H1 (cell line): ENCODE measurements at regions not wholly inside any gene's neighbourhood (a gene's known extent, or its start where the extent isn't known, plus 50 kb on each side); places are given as distances from the start of the nearest gene placed in this dataset.

Source experiments
- CTCF ChIA-PET: fragments of 300-600 bp; sonication (Branson Sonifier 250); formaldehyde crosslinking; loops from one replicate; lab custom pipeline; 2021; ENCODE audit not compliant: partially characterized antibody; lab: Charles Lee
- POLR2A ChIA-PET: fragments of 300-600 bp; sonication (Branson Sonifier 250); formaldehyde crosslinking; loops from one replicate; lab custom pipeline; 2021; ENCODE audit warnings: inconsistent platforms; ENCODE audit not compliant: partially characterized antibody; lab: Charles Lee
- DNase-seq, 2 experiments: peaks; one replicate each; pipeline versions ENCODE4 v3.0.0 to v3.0.0-alpha.2; 2010 to 2022; ENCODE audit warnings: low spot score in 2 of 2, low read depth in 1 of 2, mixed read lengths in 1 of 2
- FAIRE-seq: peaks from 2 replicates; lab custom pipeline; 2011; peaks lifted over from hg19 to GRCh38; lab: Jason Lieb, UNC
- H2AFZ ChIP-seq: 2 replicates; pipeline ENCODE4 v1.8.1; 2012; ENCODE audit warnings: low read length, inconsistent platforms
- H2AK5ac ChIP-seq: 2 replicates; pipeline ENCODE4 v1.6.1; 2013; ENCODE audit warnings: low read depth, low read length
- H2BK120ac ChIP-seq: replicated peaks from 2 replicates; pipeline ENCODE3; 2013; ENCODE audit warnings: low read depth, low read length, inconsistent platforms
- H2BK12ac ChIP-seq: 2 replicates; pipeline ENCODE4 v1.6.1; 2013; ENCODE audit warnings: low read depth, low read length
- H2BK15ac ChIP-seq: 2 replicates; pipeline ENCODE4 v1.6.1; 2013; ENCODE audit warnings: low read length
- H2BK20ac ChIP-seq: 2 replicates; pipeline ENCODE4 v1.6.1; 2013; ENCODE audit warnings: low read length
- H2BK5ac ChIP-seq: 2 replicates; pipeline ENCODE4 v1.6.1; 2013; ENCODE audit warnings: low read depth, low read length
- H3K14ac ChIP-seq: 2 replicates; pipeline ENCODE4 v1.6.1; 2013; ENCODE audit warnings: inconsistent platforms; ENCODE audit not compliant: insufficient read length
- H3K18ac ChIP-seq: 2 replicates; pipeline ENCODE4 v1.6.1; 2013; ENCODE audit warnings: low read length; ENCODE audit errors: extremely low read depth
- H3K23ac ChIP-seq: 2 replicates; pipeline ENCODE4 v1.6.1; 2013; ENCODE audit warnings: inconsistent platforms; ENCODE audit not compliant: insufficient read length
- H3K23me2 ChIP-seq: 2 replicates; pipeline ENCODE4 v1.6.1; 2013; ENCODE audit warnings: low read depth, low read length
- H3K27ac ChIP-seq: 2 replicates; pipeline ENCODE4 v1.6.1; 2011; ENCODE audit warnings: low read depth, low read length, inconsistent platforms
- H3K27me3 ChIP-seq, 4 experiments: replicated peaks in 1 of 4; 1 replicate in 1 of 4; 2 replicates in 3 of 4; pipeline versions ENCODE4 v1.6.1 to v1.8.1; 2011 to 2013; ENCODE audit warnings: low read length in 3 of 4, mild to moderate bottlenecking in 3 of 4, inconsistent platforms in 2 of 4, mixed read lengths in 2 of 4, moderate library complexity in 1 of 4; ENCODE audit not compliant: control insufficient read depth in 3 of 4, insufficient read depth in 3 of 4; ENCODE audit errors: extremely low read depth in 1 of 4
- H3K36me3 ChIP-seq, 4 experiments: 2 replicates each; pipeline versions ENCODE4 v1.6.1 to v1.8.1; 2011 to 2013; ENCODE audit warnings: mild to moderate bottlenecking in 4 of 4, low read length in 3 of 4, moderate library complexity in 2 of 4, control low read depth in 1 of 4, inconsistent platforms in 1 of 4; ENCODE audit not compliant: insufficient read depth in 4 of 4, control insufficient read depth in 2 of 4
- H3K4ac ChIP-seq: replicated peaks from 2 replicates; pipeline ENCODE3; 2013; ENCODE audit warnings: low read length, low read depth, mixed read lengths, inconsistent platforms; ENCODE audit not compliant: insufficient read length
- H3K4me1 ChIP-seq, 4 experiments: replicated peaks in 1 of 4; 1 replicate in 1 of 4; 2 replicates in 3 of 4; pipeline versions ENCODE4 v1.6.1 to v1.8.1; 2011 to 2013; ENCODE audit warnings: low read length in 3 of 4, inconsistent platforms in 2 of 4, mixed read lengths in 1 of 4; ENCODE audit not compliant: insufficient read depth in 4 of 4, control insufficient read depth in 3 of 4
- H3K4me2 ChIP-seq, 2 experiments: 2 replicates each; pipeline versions ENCODE4 v1.6.1 to v1.8.1; 2011 to 2013; ENCODE audit warnings: low read depth in 2 of 2, low read length in 2 of 2, control low read depth in 1 of 2, inconsistent platforms in 1 of 2, mild to moderate bottlenecking in 1 of 2; ENCODE audit not compliant: insufficient read depth in 1 of 2
- H3K4me3 ChIP-seq, 4 experiments: fragments of 200-600, 300-600 bp in 1 of 4; sonication (generic), shearing (Covaris generic), sonication (Bioruptor Twin) in 1 of 4; 2 replicates each; pipeline versions ENCODE4 v1.5.1 to v1.8.1; 2011 to 2016; ENCODE audit warnings: low read length in 4 of 4, low read depth in 3 of 4, control low read depth in 2 of 4, inconsistent platforms in 2 of 4, mild to moderate bottlenecking in 2 of 4, mixed read lengths in 1 of 4, moderate library complexity in 1 of 4; ENCODE audit not compliant: insufficient read depth in 2 of 4; ENCODE audit errors: extremely low read depth in 1 of 4
- H3K56ac ChIP-seq: replicated peaks from 2 replicates; pipeline ENCODE3; 2013; ENCODE audit warnings: low read depth, mild to moderate bottlenecking, mixed read lengths, low read length, inconsistent platforms; ENCODE audit not compliant: insufficient read length
- H3K79me1 ChIP-seq: 2 replicates; pipeline ENCODE4 v1.6.1; 2013; ENCODE audit warnings: low read depth, low read length, control low read depth
- H3K79me2 ChIP-seq, 2 experiments: 2 replicates each; pipeline versions ENCODE4 v1.6.1 to v1.8.1; 2012 to 2013; ENCODE audit warnings: low read length in 2 of 2, mild to moderate bottlenecking in 2 of 2, inconsistent platforms in 1 of 2; ENCODE audit not compliant: insufficient read depth in 2 of 2, control insufficient read depth in 1 of 2
- H3K9ac ChIP-seq, 4 experiments: replicated peaks in 1 of 4; 1 replicate in 1 of 4; 2 replicates in 3 of 4; pipeline versions ENCODE4 v1.6.1 to v1.8.1; 2011 to 2013; ENCODE audit warnings: low read depth in 3 of 4, low read length in 3 of 4, control low read depth in 2 of 4, mild to moderate bottlenecking in 2 of 4, moderate library complexity in 2 of 4, inconsistent platforms in 1 of 4; ENCODE audit errors: extremely low read depth in 1 of 4
- H3K9me3 ChIP-seq, 2 experiments: 2 replicates each; pipeline versions ENCODE4 v1.6.1 to v1.8.1; 2012 to 2013; ENCODE audit warnings: mild to moderate bottlenecking in 2 of 2, moderate library complexity in 2 of 2, control low read depth in 1 of 2, inconsistent platforms in 1 of 2, low read depth in 1 of 2, low read length in 1 of 2, mixed read lengths in 1 of 2; ENCODE audit not compliant: insufficient read depth in 2 of 2
- H4K20me1 ChIP-seq, 2 experiments: replicated peaks in 1 of 2; 2 replicates each; pipeline versions ENCODE3 to v1.8.1; 2011 to 2013; ENCODE audit warnings: inconsistent platforms in 2 of 2, low read length in 2 of 2, mild to moderate bottlenecking in 1 of 2; ENCODE audit not compliant: insufficient read depth in 2 of 2, control insufficient read depth in 1 of 2
- H4K5ac ChIP-seq: 2 replicates; pipeline ENCODE4 v1.6.1; 2013; ENCODE audit warnings: low read length, low read depth, mixed read lengths, inconsistent platforms; ENCODE audit not compliant: insufficient read length
- H4K8ac ChIP-seq: 2 replicates; pipeline ENCODE4 v1.8.0; 2013; ENCODE audit warnings: mild to moderate bottlenecking, moderate library complexity, low read length, inconsistent platforms; ENCODE audit not compliant: insufficient read depth; ENCODE audit errors: extremely low read depth
- H4K91ac ChIP-seq: replicated peaks from 2 replicates; pipeline ENCODE3; 2013; ENCODE audit warnings: low read length, mixed read lengths, inconsistent platforms; ENCODE audit not compliant: insufficient read length
- E2F6 ChIP-seq: IDR thresholded peaks from 2 replicates; pipeline ENCODE4 v1.6.1; 2012; ENCODE audit warnings: inconsistent platforms
- EZH2 ChIP-seq: fragments of 200-600 bp; sonication (generic); IDR thresholded peaks from 2 replicates; pipeline ENCODE4 v1.7.1; 2012; ENCODE audit warnings: low read depth, mild to moderate bottlenecking, moderate library complexity, low read length, inconsistent platforms; ENCODE audit not compliant: severe bottlenecking
- HDAC2 ChIP-seq, 2 experiments: fragments of 300-600 bp in 1 of 2; sonication (generic) in 1 of 2; IDR thresholded peaks; 2 replicates each; pipeline ENCODE4 v1.6.1; 2011 to 2012; ENCODE audit warnings: low read depth in 2 of 2, low read length in 2 of 2, mild to moderate bottlenecking in 2 of 2, moderate library complexity in 2 of 2, borderline replicate concordance in 1 of 2, inconsistent platforms in 1 of 2
- KDM1A ChIP-seq: fragments of 200-600, 300-600 bp; sonication (generic); IDR thresholded peaks from 2 replicates; pipeline ENCODE4 v1.7.1; 2016; ENCODE audit warnings: mild to moderate bottlenecking, low read length, borderline replicate concordance
- RAD21 ChIP-seq, 2 experiments: IDR thresholded peaks in 1 of 2; conservative IDR thresholded peaks in 1 of 2; 2 replicates each; pipeline ENCODE4 v1.6.1; 2011; ENCODE audit warnings: low read depth in 2 of 2, low read length in 2 of 2, improper control_type of control experiment in 1 of 2, inconsistent platforms in 1 of 2, mild to moderate bottlenecking in 1 of 2, moderate library complexity in 1 of 2
- RXRA ChIP-seq: IDR thresholded peaks from 2 replicates; pipeline ENCODE4 v1.6.1; 2011; ENCODE audit warnings: low read depth, mild to moderate bottlenecking, low read length, moderate library complexity; ENCODE audit not compliant: insufficient read depth
- SAP30 ChIP-seq: fragments of 300-600 bp; sonication (generic); IDR thresholded peaks from 2 replicates; pipeline ENCODE4 v1.7.1; 2012; ENCODE audit warnings: low read length, moderate library complexity, mild to moderate bottlenecking, inconsistent platforms; ENCODE audit not compliant: insufficient read depth, insufficient replicate concordance
- TCF12 ChIP-seq: IDR thresholded peaks from 2 replicates; pipeline ENCODE4 v1.6.1; 2011; ENCODE audit warnings: low read depth, mild to moderate bottlenecking, low read length
- YY1 ChIP-seq: IDR thresholded peaks from 2 replicates; pipeline ENCODE4 v1.6.1; 2011; ENCODE audit warnings: low read depth, mild to moderate bottlenecking, low read length
- WGBS, 2 experiments: shearing (Covaris generic) in 1 of 2; methylation state at CpG; one replicate each; pipeline versions ENCODE4 v1.1.6 to v1.1.7; 2013 to 2015; ENCODE audit warnings: low lambda C conversion rate in 2 of 2, mixed read lengths in 2 of 2, inconsistent platforms in 1 of 2, low coverage in 1 of 2, missing lambda C conversion rate in 1 of 2; ENCODE audit not compliant: insufficient replicate concordance in 2 of 2, insufficient coverage in 1 of 2, insufficient read length in 1 of 2; ENCODE audit errors: extremely low coverage in 1 of 2, missing lambda C conversion rate in 1 of 2; 5-methylcytosine and 5-hydroxymethylcytosine counted together
- TF ChIP-seq, protein P1 (sequence below): IDR thresholded peaks from 2 replicates; pipeline ENCODE4 v1.6.1; 2012; ENCODE audit warnings: low read length, inconsistent platforms
- TF ChIP-seq, protein P2 (sequence below): IDR thresholded peaks from 2 replicates; pipeline ENCODE4 v1.6.1; 2012; ENCODE audit warnings: inconsistent platforms

- Histone ChIP-seq H4K20me1 (no peaks in the 10 kb centered on the region), H3K27ac (no peak overlapping the region), H4K91ac (no peak overlapping the region), H2BK20ac (no peak overlapping the region), H3K4me1 (no peaks in the 10 kb centered on the region), H3K9me3 (peaks cover 6 to 7% of the 10 kb centered on the region in 2 experiments; a peak in 2 of 4 replicates), H3K4ac (no peak overlapping the region), H3K27me3 (no peaks in the 10 kb centered on the region), H2BK15ac (no peak overlapping the region), H4K5ac (no peak overlapping the region), H2BK120ac (no peak overlapping the region), H3K56ac (no peak overlapping the region), H3K4me3 (no peak overlapping the region), H2BK5ac (no peak overlapping the region), H3K36me3 (no peaks in the 10 kb centered on the region), H3K23me2 (no peaks in the 10 kb centered on the region), H2AFZ (no peak overlapping the region), H3K4me2 (no peak overlapping the region), H4K8ac (no peak overlapping the region), H3K79me2 (no peaks in the 10 kb centered on the region), H3K23ac (no peak overlapping the region), H3K9ac (no peak overlapping the region), H3K79me1 (no peaks in the 10 kb centered on the region), H2AK5ac (no peak overlapping the region), H3K14ac (no peak overlapping the region), H3K18ac (no peak overlapping the region), H2BK12ac (no peak overlapping the region)
- FAIRE-seq (no peak), DNase-seq (no peak)
- POLR2A ChIA-PET: no interaction called here
- 80% methylated on average over 2 of the region's 2 CpGs; no CpG with 5 or more reads in 1 of the 2 experiments for WGBS, 2 experiments
- CTCF ChIA-PET: interaction anchor here (0.6 kb wide), 1 partner anchor 10 kb away, joined by 3 read pairs; no protein-coding TSS in a partner anchor
- TF ChIP-seq HDAC2 (IDR thresholded peaks at IDR 0.05; ENCODE audit: borderline replicate concordance in 1 of 2, low read depth in 2 of 2, low read length in 2 of 2): no peak
- TF ChIP-seq, protein P1, sequence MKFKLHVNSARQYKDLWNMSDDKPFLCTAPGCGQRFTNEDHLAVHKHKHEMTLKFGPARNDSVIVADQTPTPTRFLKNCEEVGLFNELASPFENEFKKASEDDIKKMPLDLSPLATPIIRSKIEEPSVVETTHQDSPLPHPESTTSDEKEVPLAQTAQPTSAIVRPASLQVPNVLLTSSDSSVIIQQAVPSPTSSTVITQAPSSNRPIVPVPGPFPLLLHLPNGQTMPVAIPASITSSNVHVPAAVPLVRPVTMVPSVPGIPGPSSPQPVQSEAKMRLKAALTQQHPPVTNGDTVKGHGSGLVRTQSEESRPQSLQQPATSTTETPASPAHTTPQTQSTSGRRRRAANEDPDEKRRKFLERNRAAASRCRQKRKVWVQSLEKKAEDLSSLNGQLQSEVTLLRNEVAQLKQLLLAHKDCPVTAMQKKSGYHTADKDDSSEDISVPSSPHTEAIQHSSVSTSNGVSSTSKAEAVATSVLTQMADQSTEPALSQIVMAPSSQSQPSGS: no peak
- no peak for TF ChIP-seq KDM1A
- TF ChIP-seq YY1: no peak
- no peak for TF ChIP-seq RXRA
- no peak for TF ChIP-seq SAP30
- no peak for TF ChIP-seq EZH2
- TF ChIP-seq, protein P2, sequence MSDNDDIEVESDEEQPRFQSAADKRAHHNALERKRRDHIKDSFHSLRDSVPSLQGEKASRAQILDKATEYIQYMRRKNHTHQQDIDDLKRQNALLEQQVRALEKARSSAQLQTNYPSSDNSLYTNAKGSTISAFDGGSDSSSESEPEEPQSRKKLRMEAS: no peak
- TF ChIP-seq TCF12: no peak
- no peak for TF ChIP-seq RAD21 (IDR thresholded peaks at IDR 0.05 in 1 of 2, conservative IDR thresholded peaks at IDR 0.05 in 1 of 2; ENCODE audit: low read depth in 2 of 2, low read length in 2 of 2)
- TF ChIP-seq E2F6: no peak
Measured at GRCh38 chr11:110787680-110788079, 75.4 kb upstream of the ARHGAP20 start.
